ENCODE measurements at regions not wholly inside any gene's neighbourhood (a gene's known extent, or its start where the extent isn't known, plus 50 kb on each side); places are given as distances from the start of the nearest gene placed in this dataset.

GRCh38 chr7:118418433-118418832 lies 193.9 kb downstream of the ANKRD7 start:
- H3K9ac ChIP-seq (ENCODE audit: low read length) = no peak overlapping the region
- H3K36me3 ChIP-seq (ENCODE audit: insufficient read depth, low read length) = no peaks in the 10 kb centered on the region
- no peak for TF ChIP-seq EZH2 (IDR thresholded peaks at IDR 0.05; ENCODE audit: borderline replicate concordance, insufficient read depth, low read length, poor library complexity, severe bottlenecking)
- TF ChIP-seq EP300 (conservative IDR thresholded peaks at IDR 0.05; ENCODE audit: poor library complexity, severe bottlenecking) = no peak
- TF ChIP-seq RAD21 (conservative IDR thresholded peaks at IDR 0.05) = no peak
- no peak for TF ChIP-seq TAF1 (IDR thresholded peaks at IDR 0.05; ENCODE audit: low read depth)
- no peak for TF ChIP-seq SMC3 (conservative IDR thresholded peaks at IDR 0.05; ENCODE audit: poor library complexity)
- no peak for TF ChIP-seq POLR2AphosphoS5 (IDR thresholded peaks at IDR 0.05)
- TF ChIP-seq REST (IDR thresholded peaks at IDR 0.05; ENCODE audit: borderline replicate concordance) = no peak
- TF ChIP-seq MXI1 (conservative IDR thresholded peaks at IDR 0.05; ENCODE audit: poor library complexity, severe bottlenecking) = no peak
- TF ChIP-seq CTCF (IDR thresholded peaks at IDR 0.05; ENCODE audit: poor library complexity, severe bottlenecking) = no peak
- H3F3A ChIP-seq (ENCODE audit: insufficient read depth, low read length, poor library complexity, severe bottlenecking) = no peaks in the 10 kb centered on the region
- H3K79me2 ChIP-seq (replicated peaks; ENCODE audit: insufficient read depth, low read length) = no peaks in the 10 kb centered on the region
- H3K4me3 ChIP-seq (ENCODE audit: low read length) = no peak overlapping the region
- no peaks in the 10 kb centered on the region for H3K27me3 ChIP-seq (ENCODE audit: insufficient read depth, low read depth, low read length)
- no peak overlapping the region for H3K27ac ChIP-seq (ENCODE audit: low read length)
- H3K4me2 ChIP-seq (ENCODE audit: low read length) = no peak overlapping the region
- no peak overlapping the region for H2AFZ ChIP-seq (ENCODE audit: low read depth, low read length)
- H3K9me3 ChIP-seq (ENCODE audit: low read length) = no peaks in the 10 kb centered on the region
- no peaks in the 10 kb centered on the region for H3K9me2 ChIP-seq (ENCODE audit: insufficient read depth, low read length)
- no peaks in the 10 kb centered on the region for H4K20me1 ChIP-seq (ENCODE audit: insufficient read depth)

GRCh38 chr7:118420888-118421287 lies 196.4 kb downstream of the ANKRD7 start:
- Histone ChIP-seq H3K9ac (ENCODE audit: low read length) (no peak overlapping the region), H3K9me2 (ENCODE audit: insufficient read depth, low read length) (no peaks in the 10 kb centered on the region), H3K9me3 (ENCODE audit: low read length) (no peaks in the 10 kb centered on the region), H3K79me2 (replicated peaks; ENCODE audit: insufficient read depth, low read length) (no peaks in the 10 kb centered on the region), H4K20me1 (ENCODE audit: insufficient read depth) (no peaks in the 10 kb centered on the region), H3K36me3 (ENCODE audit: insufficient read depth, low read length) (no peaks in the 10 kb centered on the region), H3F3A (ENCODE audit: insufficient read depth, low read length, poor library complexity, severe bottlenecking) (no peaks in the 10 kb centered on the region), H3K27ac (ENCODE audit: low read length) (no peak overlapping the region), H3K4me2 (ENCODE audit: low read length) (no peak overlapping the region), H2AFZ (ENCODE audit: low read depth, low read length) (no peak overlapping the region), H3K27me3 (ENCODE audit: insufficient read depth, low read depth, low read length) (no peaks in the 10 kb centered on the region), H3K4me3 (ENCODE audit: low read length) (no peak overlapping the region)
- no peak for TF ChIP-seq MXI1 (conservative IDR thresholded peaks at IDR 0.05; ENCODE audit: poor library complexity, severe bottlenecking)
- no peak for TF ChIP-seq EZH2 (IDR thresholded peaks at IDR 0.05; ENCODE audit: borderline replicate concordance, insufficient read depth, low read length, poor library complexity, severe bottlenecking)
- TF ChIP-seq TAF1 (IDR thresholded peaks at IDR 0.05; ENCODE audit: low read depth) = no peak

- Histone ChIP-seq H3K27me3 (ENCODE audit: insufficient read depth, low read depth, low read length) (no peaks in the 10 kb centered on the region), H3K36me3 (ENCODE audit: insufficient read depth, low read length) (no peaks in the 10 kb centered on the region), H3K4me2 (ENCODE audit: low read length) (no peak overlapping the region), H3K4me3 (ENCODE audit: low read length) (no peak overlapping the region), H4K20me1 (ENCODE audit: insufficient read depth) (no peaks in the 10 kb centered on the region), H3K9me3 (ENCODE audit: low read length) (no peaks in the 10 kb centered on the region), H3K27ac (ENCODE audit: low read length) (no peak overlapping the region), H3K9me2 (ENCODE audit: insufficient read depth, low read length) (no peaks in the 10 kb centered on the region), H3F3A (ENCODE audit: insufficient read depth, low read length, poor library complexity, severe bottlenecking) (no peaks in the 10 kb centered on the region), H3K9ac (ENCODE audit: low read length) (no peak overlapping the region), H3K79me2 (replicated peaks; ENCODE audit: insufficient read depth, low read length) (no peaks in the 10 kb centered on the region), H2AFZ (ENCODE audit: low read depth, low read length) (no peak overlapping the region)
- TF ChIP-seq RAD21 (conservative IDR thresholded peaks at IDR 0.05) = no peak
- no peak for TF ChIP-seq POLR2AphosphoS5 (IDR thresholded peaks at IDR 0.05)
- no peak for TF ChIP-seq CTCF (IDR thresholded peaks at IDR 0.05; ENCODE audit: poor library complexity, severe bottlenecking)
- TF ChIP-seq EP300 (conservative IDR thresholded peaks at IDR 0.05; ENCODE audit: poor library complexity, severe bottlenecking) = no peak
- no peak for TF ChIP-seq TAF1 (IDR thresholded peaks at IDR 0.05; ENCODE audit: low read depth)
- TF ChIP-seq SMC3 (conservative IDR thresholded peaks at IDR 0.05; ENCODE audit: poor library complexity) = no peak
- no peak for TF ChIP-seq MXI1 (conservative IDR thresholded peaks at IDR 0.05; ENCODE audit: poor library complexity, severe bottlenecking)
- TF ChIP-seq EZH2 (IDR thresholded peaks at IDR 0.05; ENCODE audit: borderline replicate concordance, insufficient read depth, low read length, poor library complexity, severe bottlenecking) = no peak
- TF ChIP-seq REST (IDR thresholded peaks at IDR 0.05; ENCODE audit: borderline replicate concordance) = no peak
Measured at GRCh38 chr7:118429141-118429540, 204.6 kb downstream of the ANKRD7 start.

Measured in neural cell (in vitro differentiated cells).